Raji (cell line): ENCODE measurements at regions not wholly inside any gene's neighbourhood (a gene's known extent, or its start where the extent isn't known, plus 50 kb on each side); places are given as distances from the start of the nearest gene placed in this dataset.

Experiments
- POLR2A ChIP-seq: IDR thresholded peaks from 2 replicates; pipeline ENCODE4 v1.6.1; 2011; ENCODE audit warnings: low read depth, low read length, control low read depth; ENCODE audit not compliant: insufficient read depth

GRCh38 chr10:110389255-110389654 is 84.5 kb upstream of the SMNDC1 start:
- no peak for TF ChIP-seq POLR2A

- TF ChIP-seq POLR2A: no peak
Observed at GRCh38 chr10:110391541-110391940, 86.8 kb upstream of the SMNDC1 start.

GRCh38 chr10:110392121-110392520 is 87.4 kb upstream of the SMNDC1 start:
- TF ChIP-seq POLR2A: no peak

GRCh38 chr10:110392868-110393740 is 88.4 kb upstream of the SMNDC1 start:
- no peak for TF ChIP-seq POLR2A

- TF ChIP-seq POLR2A: no peak
Observed at GRCh38 chr10:110393866-110394265, 89.1 kb upstream of the SMNDC1 start.

GRCh38 chr10:110394296-110394695 is 89.6 kb upstream of the SMNDC1 start:
- TF ChIP-seq POLR2A: no peak

GRCh38 chr10:110394898-110395297 is 90.2 kb upstream of the SMNDC1 start:
- TF ChIP-seq POLR2A: no peak

- TF ChIP-seq POLR2A: no peak
Observed at GRCh38 chr10:110395350-110396283, 90.9 kb upstream of the SMNDC1 start.

GRCh38 chr10:110396284-110396651 is 91.5 kb upstream of the SMNDC1 start:
- TF ChIP-seq POLR2A: no peak

- no peak for TF ChIP-seq POLR2A
Observed at GRCh38 chr10:110397856-110398255, 93.1 kb upstream of the SMNDC1 start.

GRCh38 chr10:110398419-110399105 is 93.8 kb upstream of the SMNDC1 start:
- TF ChIP-seq POLR2A: no peak

GRCh38 chr10:110399106-110399964 is 94.6 kb upstream of the SMNDC1 start:
- TF ChIP-seq POLR2A: no peak

GRCh38 chr10:110399965-110400933 is 95.5 kb upstream of the SMNDC1 start:
- no peak for TF ChIP-seq POLR2A

GRCh38 chr10:110401401-110402076 is 96.2 kb upstream of the DUSP5 start:
- no peak for TF ChIP-seq POLR2A
